Progenitor cell of endocrine pancreas (in vitro differentiated cells): ENCODE measurements at regions not wholly inside any gene's neighbourhood (a gene's known extent, or its start where the extent isn't known, plus 50 kb on each side); places are given as distances from the start of the nearest gene placed in this dataset.
"Not testable (repeated sequence)": the region's sequence is repeated elsewhere in the genome, so short reads cannot be mapped to it uniquely, and the experiment has no call there.

Source experiments
- DNase-seq: peaks from one replicate; pipeline ENCODE4 v3.0.0; 2021; ENCODE audit warnings: low spot score; ENCODE audit not compliant: unreplicated experiment
- H3K27ac Mint-ChIP-seq: 2 replicates; pipeline ENCODE4 v1.8.0; 2021; ENCODE audit warnings: mild to moderate bottlenecking, moderate library complexity, mixed read lengths
- H3K27me3 Mint-ChIP-seq: 2 replicates; pipeline ENCODE4 v1.8.0; 2021; ENCODE audit warnings: mixed read lengths
- H3K36me3 Mint-ChIP-seq: 2 replicates; pipeline ENCODE4 v1.8.0; 2022; ENCODE audit warnings: mixed read lengths; ENCODE audit not compliant: insufficient read depth
- H3K4me1 Mint-ChIP-seq: 2 replicates; pipeline ENCODE4 v1.8.0; 2021; ENCODE audit warnings: low read depth, mixed read lengths
- H3K4me3 Mint-ChIP-seq: 2 replicates; pipeline ENCODE4 v1.8.0; 2021; ENCODE audit warnings: low read depth, mild to moderate bottlenecking, moderate library complexity, mixed read lengths
- H3K9me3 Mint-ChIP-seq: 2 replicates; pipeline ENCODE4 v1.8.0; 2021; ENCODE audit warnings: low read depth, mixed read lengths
- TF ChIP-seq, protein P1 (sequence below): fragments of 200-600 bp; sonication (generic); IDR thresholded peaks from one replicate; pipeline ENCODE4 v1.5.0; 2021; ENCODE audit warnings: antibody characterized with exemption, mild to moderate bottlenecking; ENCODE audit not compliant: unreplicated experiment

DNA sequence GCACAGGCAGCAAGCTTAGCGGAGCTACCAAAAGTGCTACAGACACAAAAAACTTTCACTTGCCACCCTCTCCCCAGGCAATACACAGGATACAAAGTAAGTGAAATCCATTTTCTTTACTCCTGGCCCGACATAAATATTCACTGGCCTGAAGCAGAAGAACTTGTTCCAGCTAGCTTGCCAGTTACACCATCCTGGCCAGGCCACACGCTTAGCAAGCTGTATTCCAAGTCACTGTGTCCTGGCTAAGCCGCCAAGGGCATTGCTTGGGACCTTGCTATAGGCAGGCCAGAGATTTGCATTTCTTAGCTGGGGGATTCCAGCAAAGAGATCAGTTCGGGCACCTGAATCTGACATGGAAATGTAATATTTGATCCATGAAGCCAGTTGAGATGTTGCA, 71.0 kb upstream of the SLC1A3 start:
- Mint-ChIP-seq H3K9me3 (no peaks in the 10 kb centered on the region), H3K4me1 (no peaks in the 10 kb centered on the region), H3K27ac (no peak overlapping the region), H3K36me3 (no peaks in the 10 kb centered on the region), H3K27me3 (no peaks in the 10 kb centered on the region), H3K4me3 (no peak overlapping the region)
- no peak for DNase-seq
- TF ChIP-seq, protein P1, sequence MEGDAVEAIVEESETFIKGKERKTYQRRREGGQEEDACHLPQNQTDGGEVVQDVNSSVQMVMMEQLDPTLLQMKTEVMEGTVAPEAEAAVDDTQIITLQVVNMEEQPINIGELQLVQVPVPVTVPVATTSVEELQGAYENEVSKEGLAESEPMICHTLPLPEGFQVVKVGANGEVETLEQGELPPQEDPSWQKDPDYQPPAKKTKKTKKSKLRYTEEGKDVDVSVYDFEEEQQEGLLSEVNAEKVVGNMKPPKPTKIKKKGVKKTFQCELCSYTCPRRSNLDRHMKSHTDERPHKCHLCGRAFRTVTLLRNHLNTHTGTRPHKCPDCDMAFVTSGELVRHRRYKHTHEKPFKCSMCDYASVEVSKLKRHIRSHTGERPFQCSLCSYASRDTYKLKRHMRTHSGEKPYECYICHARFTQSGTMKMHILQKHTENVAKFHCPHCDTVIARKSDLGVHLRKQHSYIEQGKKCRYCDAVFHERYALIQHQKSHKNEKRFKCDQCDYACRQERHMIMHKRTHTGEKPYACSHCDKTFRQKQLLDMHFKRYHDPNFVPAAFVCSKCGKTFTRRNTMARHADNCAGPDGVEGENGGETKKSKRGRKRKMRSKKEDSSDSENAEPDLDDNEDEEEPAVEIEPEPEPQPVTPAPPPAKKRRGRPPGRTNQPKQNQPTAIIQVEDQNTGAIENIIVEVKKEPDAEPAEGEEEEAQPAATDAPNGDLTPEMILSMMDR: no peak

DNA sequence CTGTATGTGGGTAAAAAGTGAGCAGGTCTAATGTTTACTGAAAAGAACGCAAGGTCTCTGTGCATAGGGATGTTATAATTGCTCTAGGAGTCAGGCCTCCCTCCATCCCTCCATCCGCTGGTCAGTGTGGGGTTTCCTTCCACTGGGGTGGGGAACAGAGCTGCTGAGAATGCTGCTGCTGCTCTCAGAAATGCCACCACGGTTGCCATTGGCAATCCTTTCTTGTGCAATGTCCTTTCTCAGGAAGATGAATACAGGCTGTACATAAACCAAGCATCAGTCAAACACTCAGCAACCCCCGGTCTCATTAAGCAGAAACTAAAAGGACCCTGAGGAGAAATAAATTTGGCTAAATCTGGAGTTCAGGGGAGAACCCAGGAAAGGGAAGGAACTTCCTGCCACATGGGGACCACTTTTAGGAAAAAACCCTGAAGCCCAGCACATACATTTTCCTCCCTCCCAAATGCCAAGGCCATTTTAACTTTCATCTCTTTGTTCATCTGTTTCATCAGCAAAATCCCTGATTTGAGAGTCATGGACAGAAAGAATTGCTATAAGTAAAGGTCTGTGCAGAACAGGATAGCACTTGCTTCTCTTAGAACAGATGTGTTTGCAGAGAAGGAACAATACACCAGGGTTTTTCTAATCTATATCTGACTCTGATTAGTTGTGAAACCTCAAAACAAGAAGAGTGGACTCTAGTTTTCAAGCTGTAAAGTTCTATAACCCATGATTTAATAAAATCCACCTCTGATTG, 70.4 kb upstream of the SLC1A3 start:
- Mint-ChIP-seq H3K4me3 (no peak overlapping the region), H3K36me3 (no peaks in the 10 kb centered on the region), H3K27me3 (no peaks in the 10 kb centered on the region), H3K4me1 (no peaks in the 10 kb centered on the region), H3K27ac (no peak overlapping the region), H3K9me3 (no peaks in the 10 kb centered on the region)
- DNase-seq: no peak
- TF ChIP-seq, protein P1: no peak

DNA sequence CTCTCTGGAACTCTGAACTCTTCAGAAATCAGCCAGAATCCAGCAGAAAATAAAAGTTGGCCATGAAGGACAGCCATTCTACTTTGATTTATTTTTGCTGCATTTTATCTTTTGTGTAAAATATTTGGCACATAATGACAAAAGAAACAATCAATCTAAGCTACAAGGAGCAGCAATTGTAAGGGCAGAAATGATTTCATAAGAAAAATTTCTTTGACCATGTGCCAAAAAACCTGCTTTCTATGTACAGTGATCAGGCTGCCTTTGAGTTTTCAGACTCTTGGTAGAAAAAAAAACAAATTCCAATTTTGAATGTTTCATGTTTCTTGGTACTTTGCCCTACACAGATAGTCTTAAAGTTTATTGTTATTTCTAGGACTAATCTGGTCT, 69.8 kb upstream of the SLC1A3 start:
- no peaks in the 10 kb centered on the region for H3K4me1 Mint-ChIP-seq
- no peaks in the 10 kb centered on the region for H3K27me3 Mint-ChIP-seq
- H3K27ac Mint-ChIP-seq: no peak overlapping the region
- H3K4me3 Mint-ChIP-seq: no peak overlapping the region
- no peak for DNase-seq
- TF ChIP-seq, protein P1: no peak
- no peaks in the 10 kb centered on the region for H3K9me3 Mint-ChIP-seq
- H3K36me3 Mint-ChIP-seq: no peaks in the 10 kb centered on the region

DNA sequence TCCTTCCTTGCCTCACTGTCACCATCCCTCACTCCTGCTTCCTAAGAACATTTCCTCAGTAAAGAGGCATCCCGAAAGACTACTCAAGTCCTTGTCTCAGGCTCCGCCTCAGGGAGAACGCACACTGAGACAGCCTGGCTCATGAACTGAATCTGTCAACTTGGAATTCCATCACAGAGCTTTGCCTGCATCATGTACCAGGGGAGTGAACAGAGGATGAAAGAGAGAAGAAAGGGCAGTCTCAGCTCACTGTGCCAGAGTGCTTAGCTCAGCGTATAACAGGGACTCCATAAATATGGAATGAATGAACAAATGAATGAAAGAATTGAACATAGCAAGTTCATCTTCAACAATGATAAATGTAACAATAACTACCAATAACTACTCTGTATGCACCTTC, 68.7 kb upstream of the SLC1A3 start:
- Mint-ChIP-seq H3K9me3 (no peaks in the 10 kb centered on the region), H3K36me3 (no peaks in the 10 kb centered on the region), H3K4me1 (no peaks in the 10 kb centered on the region), H3K27ac (no peak overlapping the region), H3K27me3 (no peaks in the 10 kb centered on the region), H3K4me3 (no peak overlapping the region)
- DNase-seq: no peak
- TF ChIP-seq, protein P1: no peak

DNA sequence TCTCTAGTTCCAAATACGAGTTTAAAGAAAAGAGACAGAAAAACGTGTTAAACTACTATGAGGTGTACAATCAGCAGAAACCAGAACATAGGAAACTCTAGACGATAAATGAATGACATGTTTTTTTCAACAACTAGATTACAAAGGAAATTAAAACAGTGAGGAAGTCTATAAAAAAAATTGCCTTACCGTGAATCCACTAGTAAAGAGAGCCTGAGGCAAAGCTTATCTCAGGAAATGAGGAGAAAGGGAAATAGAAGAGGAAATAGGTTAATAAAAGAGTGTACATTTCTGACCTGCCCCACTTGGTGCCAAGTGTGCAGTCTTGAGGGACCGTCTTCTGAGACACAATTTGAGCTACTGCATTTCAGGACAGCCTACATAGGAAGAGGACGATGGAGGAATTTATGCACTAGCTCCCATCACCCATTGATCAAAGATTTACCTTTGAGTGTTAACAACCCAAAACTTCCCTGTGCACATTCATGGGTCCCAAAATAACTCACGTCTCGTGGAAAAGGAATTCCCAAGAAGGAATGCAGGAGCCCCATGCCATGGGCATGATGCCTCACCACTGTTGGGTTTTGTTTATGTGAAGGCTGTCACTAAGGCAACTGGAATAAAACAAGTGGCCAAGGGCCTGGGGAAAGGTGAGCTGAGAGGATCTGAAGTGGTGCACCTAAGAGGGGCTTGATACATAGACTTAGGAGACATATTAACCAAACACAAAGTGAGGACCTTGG, 53.6 kb upstream of the SLC1A3 start:
- TF ChIP-seq, protein P1: no peak
- Mint-ChIP-seq H3K4me1 (no peaks in the 10 kb centered on the region), H3K27ac (no peak overlapping the region), H3K9me3 (peaks cover 9% of the 10 kb centered on the region), H3K36me3 (peaks cover 1% of the 10 kb centered on the region), H3K4me3 (no peak overlapping the region), H3K27me3 (no peaks in the 10 kb centered on the region)
- DNase-seq: no peak

DNA sequence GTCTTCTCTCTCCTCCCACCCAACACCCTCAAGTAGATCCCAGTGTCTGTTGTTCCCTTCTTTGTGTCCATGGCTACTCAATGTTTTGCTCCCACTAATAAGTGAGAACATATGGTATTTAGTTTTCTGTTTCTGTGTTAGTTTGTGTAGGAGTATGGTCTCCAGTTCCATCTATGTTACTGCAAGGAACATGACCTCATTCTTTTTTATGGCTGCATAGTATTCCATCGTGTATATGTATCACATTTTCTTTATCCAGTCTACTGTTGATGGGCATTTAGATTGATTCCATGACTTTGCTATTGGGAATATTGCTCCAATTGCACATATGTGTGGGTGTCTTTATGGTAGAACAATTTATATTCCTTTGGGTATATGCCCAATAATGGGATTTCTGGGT, 51.4 kb upstream of the SLC1A3 start:
- not testable (repeated sequence) for DNase-seq, H3K27ac Mint-ChIP-seq, H3K9me3 Mint-ChIP-seq, H3K36me3 Mint-ChIP-seq, H3K4me1 Mint-ChIP-seq, H3K4me3 Mint-ChIP-seq, H3K27me3 Mint-ChIP-seq
